22Rv1 (cell line): ENCODE measurements at regions not wholly inside any gene's neighbourhood (a gene's known extent, or its start where the extent isn't known, plus 50 kb on each side); places are given as distances from the start of the nearest gene placed in this dataset.

Source experiments
- CTCF ChIP-seq: fragments of 450-650 bp; IDR thresholded peaks from 2 replicates; pipeline ENCODE4 v1.5.1; 2017; ENCODE audit warnings: mild to moderate bottlenecking
- ZFX ChIP-seq: fragments of 450-650 bp; IDR thresholded peaks from 2 replicates; pipeline ENCODE4 v1.6.1; 2017; ENCODE audit warnings: antibody characterized with exemption, borderline replicate concordance

GRCh38 chr7:115676707-115677106 is 353.9 kb downstream of the TFEC start:
- no peak for TF ChIP-seq CTCF
- no peak for TF ChIP-seq ZFX
